HG03064 (cell line): ENCODE measurements at regions not wholly inside any gene's neighbourhood (a gene's known extent, or its start where the extent isn't known, plus 50 kb on each side); places are given as distances from the start of the nearest gene placed in this dataset.

Source experiments
- ATAC-seq: cut with Tn5 transposase; IDR thresholded peaks from one replicate; pipeline ENCODE4 v1.9.1; 2021; ENCODE audit warnings: low read depth; ENCODE audit not compliant: unreplicated experiment

DNA sequence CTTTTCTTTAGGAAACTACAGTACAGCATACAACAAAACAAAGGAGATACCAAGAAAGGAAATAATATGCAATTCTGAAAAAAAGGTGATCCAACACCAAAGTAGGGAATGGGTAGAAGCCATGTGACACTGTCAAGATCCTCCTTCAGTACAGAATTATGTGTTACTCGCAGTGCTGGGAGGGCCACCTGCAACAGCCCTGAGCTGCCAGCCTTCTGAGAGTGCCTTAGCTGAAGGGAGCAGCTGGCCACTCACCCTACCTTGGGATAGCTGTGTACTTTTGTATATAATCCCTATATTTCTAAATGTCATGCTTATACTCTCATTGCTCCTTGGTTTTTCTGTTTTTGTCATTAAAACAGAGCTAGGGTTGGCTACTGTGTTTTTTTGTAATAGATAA lies 1518.2 kb upstream of the PCDH20 start:
- ATAC-seq: no peak

DNA sequence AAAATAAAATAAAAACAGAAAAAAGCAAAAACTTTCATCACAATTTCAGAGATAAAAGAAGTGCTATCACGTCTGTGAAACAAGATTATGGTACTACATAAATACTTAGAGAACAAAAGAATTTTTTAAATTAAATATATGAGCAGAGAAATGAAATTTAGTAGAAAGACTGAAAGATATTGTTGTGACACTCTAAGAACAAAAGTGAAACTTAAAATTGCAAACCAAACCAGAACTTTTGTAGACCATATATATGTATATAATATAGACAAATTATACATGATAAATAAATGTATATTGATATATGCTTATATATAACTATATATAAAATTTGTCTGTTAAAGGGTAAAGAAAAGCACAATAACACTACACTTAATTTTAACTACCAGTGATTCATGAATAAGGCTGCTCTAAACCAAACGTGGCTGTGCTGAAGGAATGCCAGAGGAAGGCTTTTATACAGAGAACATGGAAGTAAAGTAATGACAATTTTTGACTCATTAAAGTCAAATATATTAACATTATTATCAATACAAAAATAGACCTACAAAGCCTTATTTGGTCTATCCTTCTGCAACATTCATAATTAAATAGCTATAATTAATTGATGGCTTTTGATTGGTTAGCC lies 1516.7 kb upstream of the PCDH20 start:
- no peak for ATAC-seq

DNA sequence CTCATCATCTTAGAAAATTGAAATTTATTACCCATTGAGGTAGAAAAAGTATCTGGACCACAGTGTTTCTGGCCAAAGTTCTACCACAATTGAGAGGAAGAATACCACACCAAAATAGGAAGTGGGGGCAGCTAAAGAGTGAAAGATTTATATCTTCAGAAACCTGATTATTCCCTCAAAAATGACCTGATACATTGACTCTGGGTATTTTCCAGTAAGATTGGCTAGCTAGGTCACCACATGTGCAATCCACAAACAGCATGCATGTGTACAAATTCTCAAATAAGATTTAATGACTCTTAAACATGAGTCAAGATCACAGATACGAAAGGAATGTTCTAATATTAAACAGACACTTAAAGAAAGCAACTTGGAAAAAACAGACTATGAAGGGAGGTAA lies 1516.2 kb upstream of the PCDH20 start:
- ATAC-seq: no peak

DNA sequence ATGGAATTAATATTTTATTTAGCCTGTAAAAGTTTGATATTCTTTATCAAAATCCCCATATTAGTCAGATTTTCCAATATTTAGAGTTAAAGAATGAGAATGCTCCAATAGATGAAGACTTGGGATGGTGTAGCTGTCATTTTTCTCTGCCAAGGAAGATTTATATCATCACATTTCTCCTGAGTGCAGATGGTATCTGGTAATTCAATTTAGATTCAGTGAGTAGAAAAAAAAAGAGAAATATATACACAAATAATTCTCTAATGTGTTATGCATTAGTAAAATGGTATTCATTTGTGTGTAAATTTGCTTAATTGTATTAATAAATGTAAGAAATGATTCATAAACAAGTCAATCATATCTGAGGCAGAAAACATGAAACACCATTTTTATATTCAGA lies 1508.7 kb upstream of the PCDH20 start:
- ATAC-seq: no peak

DNA sequence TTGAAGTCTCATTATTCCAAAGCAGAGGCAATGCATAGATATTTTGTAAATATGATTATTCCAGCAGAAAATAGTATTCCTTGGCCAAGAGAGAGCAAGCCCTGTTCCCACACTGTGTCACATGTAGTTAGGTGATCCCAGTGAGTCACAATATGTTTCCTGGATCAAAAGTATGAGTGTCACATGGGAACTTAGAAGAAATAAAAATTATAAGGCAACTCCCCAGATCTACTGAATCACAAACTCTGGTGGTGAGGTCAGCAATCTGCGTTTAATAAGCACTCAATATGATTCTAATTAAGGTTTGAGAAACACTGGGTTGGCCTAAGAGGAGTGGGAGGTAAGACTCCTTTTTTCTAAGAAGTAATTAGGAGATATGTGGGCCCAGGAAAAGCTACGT lies 1504.5 kb upstream of the PCDH20 start:
- no peak for ATAC-seq

DNA sequence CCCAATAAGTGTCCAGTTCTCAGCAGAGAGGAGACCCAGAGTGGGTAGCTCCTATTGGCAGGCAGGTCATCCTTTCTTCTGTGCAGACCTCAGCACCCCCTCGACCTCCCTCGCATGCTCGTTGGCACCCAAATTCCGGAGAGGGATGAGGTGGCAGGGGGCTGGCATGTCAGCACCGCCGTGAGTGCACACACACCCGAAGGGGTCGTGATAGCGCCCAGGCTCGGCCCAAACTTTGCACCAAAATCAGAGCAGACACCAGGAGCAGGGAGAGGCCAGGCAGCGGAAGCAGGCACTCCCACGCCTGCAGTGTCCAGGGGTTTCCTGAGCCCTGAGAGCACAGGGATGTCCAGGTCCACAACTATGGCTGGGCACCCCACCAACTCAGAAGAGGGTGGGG lies 1503.8 kb upstream of the PCDH20 start:
- no peak for ATAC-seq

DNA sequence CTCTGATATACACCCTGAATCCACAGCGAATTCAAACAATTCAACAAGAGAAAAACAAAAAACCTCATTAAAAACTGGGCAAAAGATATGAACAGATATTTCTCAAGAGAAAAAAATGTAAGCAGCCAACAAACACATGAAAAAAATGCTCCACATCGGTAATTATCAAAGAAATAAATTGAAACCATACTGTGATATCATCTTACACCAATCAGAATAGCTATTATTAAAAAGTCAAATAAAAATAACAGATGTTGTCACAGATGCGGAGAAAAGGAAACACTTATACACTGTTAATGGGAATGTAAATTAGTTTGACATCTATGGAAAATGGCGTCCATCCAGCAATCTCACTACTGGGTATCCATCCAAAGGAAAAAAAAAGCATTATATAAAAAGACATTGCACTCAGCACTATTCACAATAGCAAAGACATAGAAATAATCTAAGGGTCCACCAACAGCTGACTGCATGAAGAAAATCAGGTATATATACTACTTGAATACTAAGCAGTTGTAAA lies 1495.0 kb upstream of the PCDH20 start:
- ATAC-seq: no peak

DNA sequence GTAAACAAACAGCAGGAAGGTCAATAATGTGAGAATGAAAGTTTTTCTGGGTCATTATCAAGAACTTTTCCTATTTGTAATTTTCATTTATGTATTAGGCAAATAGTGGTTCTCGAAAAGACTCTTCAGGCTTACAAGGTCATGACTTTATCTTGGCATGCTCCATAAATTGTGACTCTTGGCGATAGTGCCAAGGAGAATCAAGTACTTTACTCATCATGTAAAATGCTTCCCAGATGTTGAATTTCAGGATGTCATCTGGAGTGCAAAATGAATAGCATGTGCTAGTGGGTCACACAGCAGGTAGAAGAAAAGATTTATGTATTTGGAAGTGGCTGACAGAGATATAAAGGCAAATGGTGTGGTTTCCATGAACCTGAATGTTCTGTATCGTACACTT lies 1492.7 kb upstream of the PCDH20 start:
- ATAC-seq: no peak

DNA sequence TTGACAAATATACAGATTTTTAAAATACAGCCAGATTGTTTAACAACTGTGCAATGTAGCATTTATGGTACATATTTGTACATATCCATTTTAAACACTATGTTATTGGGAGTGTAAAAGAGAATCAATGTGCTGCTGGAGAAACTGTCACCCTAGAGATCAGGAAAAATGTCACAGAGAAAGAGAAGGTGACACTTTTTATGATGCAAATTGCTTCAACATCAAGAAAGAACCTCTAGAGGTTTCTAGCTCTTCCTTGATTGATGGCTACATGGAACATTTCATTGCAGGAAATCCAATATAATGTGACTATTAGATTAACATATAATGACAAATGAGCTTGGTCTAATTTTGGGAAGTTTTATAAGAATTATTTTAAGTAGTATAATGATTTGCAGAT lies 1491.2 kb upstream of the PCDH20 start:
- no peak for ATAC-seq

DNA sequence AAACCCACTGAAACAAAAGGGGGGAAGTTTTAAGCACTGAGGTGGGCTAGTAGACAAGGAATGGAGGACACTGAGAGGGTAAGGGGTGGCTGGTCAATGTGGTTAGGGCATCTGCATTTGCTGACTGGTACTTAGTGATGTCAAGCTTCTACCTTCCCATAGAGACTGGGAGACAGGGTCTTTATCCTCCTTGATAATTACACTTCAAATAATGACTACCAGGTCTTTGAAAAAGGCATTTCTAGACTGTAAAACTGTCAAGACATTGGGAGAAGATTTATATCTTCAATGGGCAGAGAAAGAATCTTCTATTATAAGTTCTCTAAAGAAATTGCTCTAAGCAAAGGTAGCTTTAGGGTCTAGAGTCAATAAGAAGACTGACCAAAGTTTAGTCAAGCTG lies 1490.8 kb upstream of the PCDH20 start:
- no peak for ATAC-seq

DNA sequence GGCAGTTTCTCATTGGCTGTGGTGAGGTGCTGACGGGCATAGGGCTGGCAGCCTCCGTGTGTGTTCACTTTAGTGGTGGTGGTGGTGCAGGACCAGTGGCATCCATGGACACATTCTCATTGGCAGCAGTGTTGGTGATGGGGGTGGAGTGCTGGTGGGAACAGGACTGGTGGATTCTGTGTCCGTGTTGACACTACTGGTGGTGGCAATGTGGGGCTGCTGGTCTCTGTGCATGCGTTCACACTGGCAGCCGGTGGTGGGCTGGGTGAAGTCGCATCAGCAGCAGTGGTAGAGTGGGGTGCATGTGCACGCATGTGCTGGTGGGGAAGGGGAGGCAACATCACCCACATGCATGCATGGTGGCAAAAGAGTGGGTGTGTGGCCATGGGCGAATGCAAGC lies 1471.4 kb upstream of the PCDH20 start:
- no peak for ATAC-seq

DNA sequence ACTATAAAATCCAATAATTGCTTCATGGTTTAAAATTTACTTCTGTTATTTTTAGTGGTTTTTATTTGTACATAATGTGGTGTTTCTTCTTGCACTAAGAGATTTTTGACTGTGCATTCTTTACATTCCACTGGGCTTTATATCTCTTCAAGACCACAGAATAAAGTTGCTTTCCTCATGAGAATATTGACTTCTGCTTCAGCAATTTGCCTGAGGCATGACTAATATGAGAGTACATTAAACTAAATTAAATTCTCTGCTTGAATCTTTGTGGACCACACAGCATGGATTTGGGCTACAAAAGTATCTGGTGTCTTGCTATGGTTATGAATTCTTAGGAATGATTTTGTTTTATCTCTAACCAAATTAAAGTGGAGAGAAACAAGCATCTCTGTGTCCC lies 1463.4 kb upstream of the PCDH20 start:
- no peak for ATAC-seq

DNA sequence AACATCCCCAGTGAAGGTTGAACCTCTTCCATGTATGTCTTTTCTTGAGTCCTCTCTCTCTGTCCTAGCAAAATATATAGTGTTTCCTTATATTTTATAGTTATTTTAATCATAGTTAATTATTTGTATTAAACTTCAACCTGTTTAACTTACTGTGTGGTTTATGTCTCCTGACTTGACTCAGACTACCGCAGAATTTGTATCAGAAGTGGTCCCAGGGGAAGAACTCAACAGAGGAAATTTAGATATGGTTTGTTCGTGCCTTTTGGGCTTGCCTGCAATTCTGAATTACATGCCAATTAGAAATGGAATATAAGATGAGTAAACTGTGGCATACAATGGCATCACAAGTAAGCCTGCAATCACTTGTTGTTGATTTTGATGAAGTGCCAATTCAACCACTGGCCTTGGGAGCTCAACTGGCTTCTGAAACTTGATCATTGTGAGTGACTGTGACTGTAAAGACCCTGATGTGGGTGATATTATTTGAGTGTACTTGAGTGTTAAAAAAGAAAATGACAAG lies 1459.5 kb upstream of the PCDH20 start:
- no peak for ATAC-seq

DNA sequence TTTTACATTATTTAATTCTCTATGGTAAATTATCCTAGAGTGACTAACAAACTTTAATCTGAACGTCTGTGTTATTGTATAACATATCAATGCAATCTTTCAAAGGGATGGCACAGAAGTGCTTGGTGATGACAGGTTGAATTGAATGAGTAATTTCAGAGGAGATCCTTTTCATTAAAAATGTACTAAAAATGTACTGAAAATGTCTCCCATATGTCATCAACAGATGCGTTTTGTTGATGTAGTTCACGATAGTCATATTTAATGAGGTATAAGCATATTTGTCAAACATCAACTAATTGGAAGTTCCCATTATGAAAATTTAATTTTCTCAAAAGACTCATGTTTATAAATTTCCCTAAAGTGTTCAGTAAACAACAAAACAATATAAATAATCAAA lies 1434.7 kb upstream of the PCDH20 start:
- no peak for ATAC-seq

DNA sequence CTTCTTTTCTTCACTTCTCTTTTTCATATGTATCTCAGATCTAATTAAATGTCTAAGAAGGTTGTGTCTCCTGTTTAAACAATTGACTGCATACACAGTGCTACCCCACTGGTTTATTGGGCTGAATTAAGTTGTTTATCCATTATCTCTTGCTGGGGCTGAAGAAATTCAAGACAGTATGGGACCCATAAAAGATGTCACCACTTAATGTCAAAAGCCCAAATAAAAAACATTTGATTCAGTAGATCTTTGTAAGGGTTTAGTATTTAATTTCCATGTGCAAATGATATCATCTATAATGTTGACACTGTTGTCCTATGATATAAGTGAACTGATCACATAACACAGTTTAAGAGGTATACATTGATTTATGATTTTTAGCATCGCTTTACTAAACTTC lies 1431.9 kb upstream of the PCDH20 start:
- no peak for ATAC-seq

DNA sequence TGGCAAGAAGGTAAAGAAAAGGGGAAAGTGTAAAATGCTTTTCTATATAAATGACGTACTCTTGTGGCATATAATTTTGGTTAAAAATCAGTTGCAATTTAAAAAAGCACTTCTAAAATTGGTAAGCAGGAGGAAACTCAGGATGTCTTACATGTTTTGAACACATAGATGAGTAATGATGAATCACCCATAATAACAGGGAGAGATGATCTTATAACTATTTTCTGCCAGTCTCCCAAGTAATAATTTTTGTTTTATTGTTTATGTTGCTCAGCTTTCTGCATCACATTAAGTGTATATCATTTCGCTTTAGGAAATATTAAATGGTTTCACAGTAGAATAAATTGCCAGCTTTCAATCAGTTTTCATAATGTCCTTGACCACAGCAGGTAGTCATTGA lies 1430.7 kb upstream of the PCDH20 start:
- no peak for ATAC-seq

DNA sequence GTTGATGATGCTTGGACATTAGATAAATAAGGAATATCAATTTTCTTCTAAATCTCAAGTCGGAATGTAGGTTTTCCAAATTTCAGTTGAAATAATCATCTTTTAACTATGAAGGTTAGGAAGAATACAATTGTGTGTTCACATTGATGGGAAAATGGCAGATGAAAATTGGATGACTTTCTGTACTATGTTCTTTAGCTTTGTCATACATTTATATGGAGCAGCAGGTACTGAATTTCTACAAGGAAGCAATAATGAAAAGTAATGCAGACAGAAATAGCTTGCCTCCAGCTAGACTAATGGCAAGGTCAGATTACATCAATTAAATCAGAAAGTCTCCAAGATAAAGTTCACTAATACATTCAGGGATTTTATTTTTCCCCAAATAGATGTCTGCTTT lies 1423.7 kb upstream of the PCDH20 start:
- no peak for ATAC-seq

DNA sequence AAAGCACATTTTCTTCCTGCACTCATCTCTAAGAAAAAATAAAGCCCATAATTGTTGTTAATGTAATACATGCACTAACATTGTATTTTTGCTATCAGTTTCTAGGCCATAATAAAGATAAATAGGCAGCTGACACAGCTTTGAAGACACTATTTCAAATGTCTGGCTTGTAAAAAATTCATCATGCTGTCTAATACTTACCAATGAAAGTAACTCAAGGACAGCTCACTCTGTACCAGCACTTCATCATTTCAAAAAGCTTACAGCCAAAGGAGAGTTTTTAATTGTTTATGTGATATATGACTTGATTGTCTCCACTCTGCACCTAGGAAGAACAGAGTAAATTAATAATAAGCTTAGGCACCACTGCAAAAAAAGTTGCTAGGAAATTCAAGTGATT lies 1423.3 kb upstream of the PCDH20 start:
- no peak for ATAC-seq

DNA sequence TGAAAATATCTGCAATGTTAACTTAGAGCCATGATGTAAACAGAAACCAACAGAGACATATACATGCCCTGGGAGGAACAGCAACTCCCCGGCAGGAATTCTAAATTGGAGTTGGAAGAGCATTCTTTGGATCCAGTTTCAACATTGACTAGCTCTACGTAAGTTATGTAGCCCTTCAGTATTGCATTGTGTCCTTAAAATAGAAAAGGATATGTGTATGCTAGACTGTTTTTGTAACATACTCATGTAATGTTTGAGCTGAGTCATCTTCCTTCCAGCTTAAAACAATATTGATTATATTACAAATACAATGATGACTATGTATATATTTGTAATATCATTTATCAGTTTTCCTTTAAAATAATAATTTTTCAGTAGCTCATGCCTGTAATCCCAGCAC lies 1422.2 kb upstream of the PCDH20 start:
- no peak for ATAC-seq

DNA sequence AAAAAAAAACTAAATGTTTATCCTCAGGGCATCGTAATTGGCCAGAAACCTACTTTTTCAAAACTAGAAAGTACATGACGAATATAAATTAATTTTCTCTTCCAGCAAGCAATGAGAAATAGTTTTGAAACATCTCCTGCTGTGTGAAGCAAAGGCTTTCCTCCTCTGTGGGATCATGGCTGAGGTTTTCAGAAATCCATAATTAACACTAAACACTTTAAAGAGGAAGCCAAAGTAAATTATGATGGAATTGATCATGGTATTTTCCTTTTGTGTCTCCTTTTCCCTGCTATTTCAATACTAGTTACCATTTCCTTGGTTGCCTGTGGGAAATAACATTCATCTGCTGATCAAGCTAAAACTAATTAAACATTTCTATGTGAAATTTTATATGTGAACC lies 1413.8 kb upstream of the PCDH20 start:
- no peak for ATAC-seq

DNA sequence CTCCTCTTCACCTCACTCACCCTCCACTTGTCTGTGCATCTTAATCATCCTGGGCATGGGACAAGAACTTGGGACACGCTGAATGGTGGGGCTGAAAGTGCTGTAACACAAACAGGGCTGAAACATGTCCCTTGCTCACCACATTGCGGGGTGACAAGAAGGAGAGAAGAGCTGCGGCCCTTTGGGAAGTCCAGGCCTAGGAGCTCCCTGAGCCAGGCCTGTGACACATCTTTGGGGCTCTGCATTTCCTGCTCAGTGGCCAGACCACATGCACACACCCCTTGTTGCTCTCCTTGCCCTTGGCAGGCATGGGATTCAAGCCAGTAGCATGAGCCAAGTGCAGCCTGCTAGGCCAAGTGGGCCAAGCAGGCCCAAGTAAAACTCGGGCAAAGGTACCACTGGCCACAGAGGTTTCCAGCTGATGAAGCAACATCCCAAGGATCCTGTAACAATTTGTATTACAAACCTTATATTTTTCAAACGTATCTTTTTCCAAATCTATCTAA lies 1384.3 kb upstream of the PCDH20 start:
- no peak for ATAC-seq

DNA sequence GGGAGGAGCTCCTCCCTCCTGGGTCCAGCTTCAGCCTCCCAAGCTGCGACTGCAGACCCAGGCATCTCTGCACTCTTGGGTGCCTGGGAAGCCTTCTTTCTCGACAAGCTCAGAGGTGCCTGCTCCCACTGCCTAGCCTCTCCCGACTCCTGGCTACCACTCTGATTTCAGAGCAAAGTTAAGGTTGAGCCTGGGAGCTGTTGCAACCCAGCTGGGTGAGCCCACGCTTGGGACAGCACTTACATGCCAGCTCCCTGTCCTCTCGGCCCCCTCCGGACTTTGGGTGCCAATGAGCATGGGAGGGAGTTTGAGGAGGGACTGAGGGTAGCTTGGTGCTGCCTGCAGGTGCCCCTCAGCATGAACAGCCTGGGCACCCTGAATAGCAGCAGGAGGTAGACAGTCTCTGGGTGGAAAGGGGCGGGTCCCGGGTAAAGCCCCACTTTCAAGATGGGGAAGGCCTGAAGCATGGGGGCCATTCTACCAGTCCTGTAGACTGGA lies 1383.4 kb upstream of the PCDH20 start:
- no peak for ATAC-seq
